ENCODE measurements at regions not wholly inside any gene's neighbourhood (a gene's known extent, or its start where the extent isn't known, plus 50 kb on each side); places are given as distances from the start of the nearest gene placed in this dataset.

- Mint-ChIP-seq H3K27ac (peak overlapping the region in 3 of 9 donors; percentile 17 to 77 (median 68)), H3K36me3 (no peaks in the 10 kb centered on the region), H3K4me1 (peaks cover 0 to 37% (median 15%) of the 10 kb centered on the region in 7 donors), H3K27me3 (no peaks in the 10 kb centered on the region), H3K4me3 (peak overlapping the region in 1 of 10 donors; percentile 16), H3K9me3 (peaks cover 0 to 2% (median 0%) of the 10 kb centered on the region in 11 donors)
- Histone ChIP-seq H3K9me3 (ENCODE audit: control insufficient read depth in 2 of 3, low read length in 3 of 3) (no peaks in the 10 kb centered on the region), H3K27ac (ENCODE audit: low read depth, low read length) (no peak overlapping the region), H3K27me3 (ENCODE audit: control insufficient read depth in 2 of 2, insufficient read depth in 2 of 2, low read length in 2 of 2) (no peaks in the 10 kb centered on the region), H3K36me3 (ENCODE audit: control insufficient read depth in 2 of 3, insufficient read depth in 3 of 3, low read length in 3 of 3) (no peaks in the 10 kb centered on the region), H3K4me3 (ENCODE audit: low read length) (no peak overlapping the region), H3K4me1 (ENCODE audit: control insufficient read depth in 2 of 2, insufficient read depth in 2 of 2, low read length in 2 of 2) (peaks cover 0 to 6% of the 10 kb centered on the region in 2 donors)
- ATAC-seq (no peak), DNase-seq (no peak)
- ChIA-PET POLR2A (no interaction called here), CTCF (no interaction called here)
- intact Hi-C loops (cut with micrococcal nuclease): no loop called here
Measured at GRCh38 chr10:26647602-26648244, 49.8 kb upstream of the PDSS1 start.
